HFFc6 (cell line): ENCODE measurements at regions not wholly inside any gene's neighbourhood (a gene's known extent, or its start where the extent isn't known, plus 50 kb on each side); places are given as distances from the start of the nearest gene placed in this dataset.
"Not testable (repeated sequence)": the region's sequence is repeated elsewhere in the genome, so short reads cannot be mapped to it uniquely, and the experiment has no call there.

Experiments
- DNase-seq: peaks from one replicate; pipeline ENCODE4 v3.0.0-alpha.2; 2018
- H3K27ac Mint-ChIP-seq: 2 replicates; pipeline ENCODE4 v1.8.0; 2020; ENCODE audit warnings: mild to moderate bottlenecking, mixed read lengths
- H3K27me3 Mint-ChIP-seq: 2 replicates; pipeline ENCODE4 v1.8.0; 2021; ENCODE audit warnings: mild to moderate bottlenecking, moderate library complexity, mixed read lengths; ENCODE audit not compliant: insufficient read depth
- H3K36me3 Mint-ChIP-seq: 2 replicates; pipeline ENCODE4 v1.8.0; 2021; ENCODE audit warnings: low read depth, mixed read lengths
- H3K4me1 Mint-ChIP-seq: 2 replicates; pipeline ENCODE4 v1.8.0; 2020; ENCODE audit warnings: low read depth, mixed read lengths
- H3K4me3 Mint-ChIP-seq: 2 replicates; pipeline ENCODE4 v1.8.0; 2020; ENCODE audit warnings: mild to moderate bottlenecking, moderate library complexity, mixed read lengths
- H3K9me3 Mint-ChIP-seq: 2 replicates; pipeline ENCODE4 v1.8.0; 2020; ENCODE audit warnings: mild to moderate bottlenecking, mixed read lengths
- CTCF ChIP-seq: fragments of 200-600 bp; sonication (generic); IDR thresholded peaks from 2 replicates; pipeline ENCODE4 v1.5.0; 2021; ENCODE audit warnings: antibody characterized with exemption, mild to moderate bottlenecking

GRCh38 chr2:192700934-192701333, 506.2 kb upstream of the TMEFF2 start:
- Mint-ChIP-seq H3K4me3 (no peak overlapping the region), H3K36me3 (no peaks in the 10 kb centered on the region), H3K9me3 (peaks cover 10% of the 10 kb centered on the region; the same call in 1 of the 2 replicates), H3K27ac (no peak overlapping the region), H3K4me1 (no peaks in the 10 kb centered on the region), H3K27me3 (no peaks in the 10 kb centered on the region)
- TF ChIP-seq CTCF: no peak
- DNase-seq: no peak

- no peak for TF ChIP-seq CTCF
- DNase-seq: no peak
- no peak overlapping the region for H3K27ac Mint-ChIP-seq
- H3K9me3 Mint-ChIP-seq: peaks cover 16% of the 10 kb centered on the region
- no peak overlapping the region for H3K4me3 Mint-ChIP-seq
- no peaks in the 10 kb centered on the region for H3K27me3 Mint-ChIP-seq
- no peaks in the 10 kb centered on the region for H3K36me3 Mint-ChIP-seq
- no peaks in the 10 kb centered on the region for H3K4me1 Mint-ChIP-seq
Measured at GRCh38 chr2:192697880-192698279, 503.1 kb upstream of the TMEFF2 start.

- no peak for TF ChIP-seq CTCF
- H3K4me3 Mint-ChIP-seq: no peak overlapping the region
- no peaks in the 10 kb centered on the region for H3K4me1 Mint-ChIP-seq
- no peak for DNase-seq
- no peaks in the 10 kb centered on the region for H3K36me3 Mint-ChIP-seq
- no peak overlapping the region for H3K27ac Mint-ChIP-seq
- peaks cover 22% of the 10 kb centered on the region for H3K9me3 Mint-ChIP-seq
- H3K27me3 Mint-ChIP-seq: no peaks in the 10 kb centered on the region
Measured at GRCh38 chr2:192696857-192697256, 502.1 kb upstream of the TMEFF2 start.

- H3K36me3 Mint-ChIP-seq: no peaks in the 10 kb centered on the region
- H3K9me3 Mint-ChIP-seq: peaks cover 17% of the 10 kb centered on the region; the same call in 1 of the 2 replicates
- no peak overlapping the region for H3K4me3 Mint-ChIP-seq
- H3K27me3 Mint-ChIP-seq: no peaks in the 10 kb centered on the region
- no peak overlapping the region for H3K27ac Mint-ChIP-seq
- no peak for DNase-seq
- no peak for TF ChIP-seq CTCF
- no peaks in the 10 kb centered on the region for H3K4me1 Mint-ChIP-seq
Measured at GRCh38 chr2:192687015-192687414, 492.3 kb upstream of the TMEFF2 start.

GRCh38 chr2:192682511-192682910, 487.8 kb upstream of the TMEFF2 start:
- H3K27me3 Mint-ChIP-seq, H3K4me1 Mint-ChIP-seq, DNase-seq, H3K4me3 Mint-ChIP-seq, H3K27ac Mint-ChIP-seq, H3K36me3 Mint-ChIP-seq: not testable (repeated sequence)
- peaks cover 36% of the 10 kb centered on the region for H3K9me3 Mint-ChIP-seq

- no peak for TF ChIP-seq CTCF
- Mint-ChIP-seq H3K36me3 (no peaks in the 10 kb centered on the region), H3K4me1 (no peaks in the 10 kb centered on the region), H3K27me3 (no peaks in the 10 kb centered on the region; the same call in 1 of the 2 replicates), H3K9me3 (peaks cover 54% of the 10 kb centered on the region), H3K27ac (no peak overlapping the region), H3K4me3 (no peak overlapping the region)
- DNase-seq: no peak
Measured at GRCh38 chr2:192675681-192676080, 480.9 kb upstream of the TMEFF2 start.
